AG09309 (cell line): ENCODE measurements at regions not wholly inside any gene's neighbourhood (a gene's known extent, or its start where the extent isn't known, plus 50 kb on each side); places are given as distances from the start of the nearest gene placed in this dataset.

Source experiments
- DNase-seq: peaks from one replicate; pipeline ENCODE4 v3.0.0-alpha.2; 2010; ENCODE audit warnings: low read depth
- H3K4me3 ChIP-seq: 2 replicates; pipeline ENCODE4 v1.5.1; 2011; ENCODE audit warnings: mild to moderate bottlenecking, low read depth, low read length, moderate library complexity; ENCODE audit not compliant: control insufficient read depth
- TF ChIP-seq, protein P1 (sequence below): IDR thresholded peaks from 2 replicates; pipeline ENCODE4 v1.5.1; 2011; ENCODE audit warnings: mild to moderate bottlenecking, low read depth, low read length, inconsistent platforms; ENCODE audit not compliant: insufficient read depth, control insufficient read depth; ENCODE audit errors: missing control alignments

DNA sequence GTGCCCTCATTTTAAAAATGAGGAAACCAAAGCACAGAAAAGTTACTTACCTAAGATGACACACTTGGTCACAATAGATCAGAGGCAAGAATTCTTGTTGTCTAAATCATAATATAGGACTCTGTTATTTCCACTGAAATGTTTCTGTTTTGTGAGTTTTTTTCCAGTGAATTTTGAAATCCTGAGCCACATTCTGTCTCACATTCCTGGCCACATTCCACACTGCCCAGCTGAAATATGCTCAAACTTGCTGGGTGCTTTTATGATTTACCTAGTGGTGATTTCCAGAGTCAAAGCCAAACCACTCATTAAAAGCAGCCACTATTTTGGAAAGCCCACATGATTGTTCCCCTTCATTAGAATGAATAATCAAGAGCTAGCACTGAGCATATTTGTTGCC, 82.3 kb upstream of the NPHP3 start:
- H3K4me3 ChIP-seq = no peak overlapping the region
- no peak for DNase-seq
- TF ChIP-seq, protein P1, sequence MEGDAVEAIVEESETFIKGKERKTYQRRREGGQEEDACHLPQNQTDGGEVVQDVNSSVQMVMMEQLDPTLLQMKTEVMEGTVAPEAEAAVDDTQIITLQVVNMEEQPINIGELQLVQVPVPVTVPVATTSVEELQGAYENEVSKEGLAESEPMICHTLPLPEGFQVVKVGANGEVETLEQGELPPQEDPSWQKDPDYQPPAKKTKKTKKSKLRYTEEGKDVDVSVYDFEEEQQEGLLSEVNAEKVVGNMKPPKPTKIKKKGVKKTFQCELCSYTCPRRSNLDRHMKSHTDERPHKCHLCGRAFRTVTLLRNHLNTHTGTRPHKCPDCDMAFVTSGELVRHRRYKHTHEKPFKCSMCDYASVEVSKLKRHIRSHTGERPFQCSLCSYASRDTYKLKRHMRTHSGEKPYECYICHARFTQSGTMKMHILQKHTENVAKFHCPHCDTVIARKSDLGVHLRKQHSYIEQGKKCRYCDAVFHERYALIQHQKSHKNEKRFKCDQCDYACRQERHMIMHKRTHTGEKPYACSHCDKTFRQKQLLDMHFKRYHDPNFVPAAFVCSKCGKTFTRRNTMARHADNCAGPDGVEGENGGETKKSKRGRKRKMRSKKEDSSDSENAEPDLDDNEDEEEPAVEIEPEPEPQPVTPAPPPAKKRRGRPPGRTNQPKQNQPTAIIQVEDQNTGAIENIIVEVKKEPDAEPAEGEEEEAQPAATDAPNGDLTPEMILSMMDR = no peak

DNA sequence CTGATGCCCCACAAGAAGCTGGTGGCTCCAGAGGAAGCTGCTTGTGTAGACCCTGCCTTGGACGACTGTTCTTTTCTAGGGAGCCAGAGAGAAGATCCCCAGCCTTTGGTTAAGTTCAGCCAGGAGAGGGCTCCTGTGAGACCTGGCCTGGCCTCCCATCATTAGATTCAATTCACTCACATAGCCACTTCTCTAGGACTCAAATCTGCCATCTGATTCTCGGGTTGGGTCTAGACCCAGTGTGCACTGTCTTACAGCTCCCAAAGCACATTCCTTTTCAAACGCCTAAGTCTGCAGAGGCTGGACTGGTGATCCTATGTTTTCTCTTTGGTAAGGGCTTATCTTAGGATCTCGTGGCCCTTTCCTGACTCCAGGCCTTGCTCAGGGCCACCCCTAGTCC, 81.7 kb upstream of the NPHP3 start:
- TF ChIP-seq, protein P1 = no peak
- no peak for DNase-seq
- H3K4me3 ChIP-seq = no peak overlapping the region

DNA sequence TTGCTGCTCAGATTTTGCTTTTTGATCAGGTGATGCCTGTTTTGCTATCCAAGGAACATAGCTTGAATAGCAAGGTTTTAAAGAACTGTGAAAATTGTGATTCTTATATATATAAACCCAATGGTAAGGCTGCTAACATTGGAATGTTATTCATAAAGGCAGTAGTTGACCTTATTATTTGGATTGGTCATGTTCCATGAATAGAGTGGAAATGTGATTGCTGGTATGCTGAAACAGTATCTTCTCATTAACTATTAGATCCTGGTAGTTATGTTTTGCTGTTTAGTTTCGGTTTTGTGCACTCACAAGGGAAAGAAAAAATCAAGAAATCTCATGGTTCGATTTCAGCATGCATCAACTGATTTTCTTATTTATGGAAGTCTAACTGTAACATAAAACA, 78.7 kb upstream of the NPHP3 start:
- DNase-seq = no peak
- no peak overlapping the region for H3K4me3 ChIP-seq
- TF ChIP-seq, protein P1 = no peak

DNA sequence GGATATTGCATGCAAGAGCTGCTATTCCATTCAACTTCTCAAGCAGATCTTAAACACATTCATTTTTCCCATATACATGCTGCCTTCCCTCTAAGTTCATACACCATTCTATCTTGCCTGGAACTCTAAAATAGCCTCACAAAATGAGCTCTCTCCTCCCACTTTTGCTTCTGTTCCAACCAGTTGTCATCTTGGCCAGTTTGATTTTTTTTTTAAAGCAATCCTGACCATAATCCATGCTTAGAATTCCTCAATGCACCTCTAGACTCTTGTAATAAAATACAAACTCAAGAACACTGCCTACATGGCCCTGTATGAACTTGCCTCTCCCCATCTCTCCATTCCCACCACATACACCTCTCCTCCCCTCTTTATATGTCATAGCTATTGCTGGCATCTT, 68.6 kb upstream of the NPHP3 start:
- TF ChIP-seq, protein P1 = no peak
- no peak for DNase-seq
- no peak overlapping the region for H3K4me3 ChIP-seq

DNA sequence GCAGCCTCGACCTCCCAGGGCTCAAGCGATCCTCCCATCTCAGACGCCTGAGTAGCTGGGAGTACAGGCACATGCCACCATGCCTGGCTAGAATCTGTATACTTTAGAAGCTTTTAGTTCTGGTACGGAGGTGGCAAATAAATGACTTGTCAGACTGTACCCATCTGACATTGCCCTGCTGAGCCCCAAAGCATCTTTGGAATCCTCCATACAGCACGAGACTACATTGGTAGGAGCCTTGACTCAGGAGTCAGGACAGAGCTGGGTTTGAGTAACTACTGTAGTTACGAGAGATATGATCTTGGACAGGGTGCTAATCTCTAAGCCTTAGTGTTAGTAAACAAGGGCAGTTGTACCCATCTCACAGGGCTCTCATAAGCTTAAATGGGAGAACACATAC, 67.8 kb upstream of the NPHP3 start:
- DNase-seq = no peak
- TF ChIP-seq, protein P1 = no peak
- H3K4me3 ChIP-seq = no peak overlapping the region

DNA sequence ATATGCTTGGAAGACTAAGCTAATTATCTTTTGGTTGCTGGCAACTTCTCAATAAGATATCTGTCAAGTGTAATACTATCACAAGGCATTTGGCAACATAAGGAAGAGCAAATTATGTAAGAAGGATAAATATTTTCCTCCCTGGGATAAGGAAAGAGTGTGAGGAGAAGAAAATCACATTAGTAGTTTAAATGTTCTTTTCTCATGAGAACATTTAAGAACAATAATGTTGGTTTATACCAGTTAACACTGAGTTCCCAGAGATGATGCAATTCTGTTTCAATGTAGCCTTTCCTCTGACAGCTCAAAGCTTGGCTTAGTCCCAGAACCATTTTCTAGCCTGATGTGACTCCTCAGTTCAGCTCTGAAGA, 66.1 kb upstream of the NPHP3 start:
- peak; percentile 58 for DNase-seq
- TF ChIP-seq, protein P1 = no peak

More for the DNA sequence above, 66.1 kb upstream of the NPHP3 start:
- H3K4me3 ChIP-seq = no peak overlapping the region
